ENCODE measurements at regions not wholly inside any gene's neighbourhood (a gene's known extent, or its start where the extent isn't known, plus 50 kb on each side); places are given as distances from the start of the nearest gene placed in this dataset.

GRCh38 chr3:182035324-182035723 is 323.6 kb downstream of the SOX2 start:
- Mint-ChIP-seq H3K36me3 (ENCODE audit: low read depth, unreplicated experiment) (no peaks in the 10 kb centered on the region), H3K27ac (ENCODE audit: unreplicated experiment) (no peak overlapping the region)
- H3K9ac ChIP-seq (ENCODE audit: low read length), result no peak overlapping the region

GRCh38 chr3:182036382-182036781 is 324.7 kb downstream of the SOX2 start:
- H3K27me3 ChIP-seq (ENCODE audit: insufficient read depth, low read length), result no peaks in the 10 kb centered on the region
- Mint-ChIP-seq H3K9me3 (ENCODE audit: unreplicated experiment) (no peaks in the 10 kb centered on the region), H3K4me3 (ENCODE audit: unreplicated experiment) (no peak overlapping the region), H3K4me1 (ENCODE audit: low read depth, unreplicated experiment) (no peaks in the 10 kb centered on the region), H3K36me3 (ENCODE audit: low read depth, unreplicated experiment) (no peaks in the 10 kb centered on the region), H3K27ac (ENCODE audit: unreplicated experiment) (no peak overlapping the region), H3K27me3 (ENCODE audit: low read depth, unreplicated experiment) (no peaks in the 10 kb centered on the region)
- no peaks in the 10 kb centered on the region for H4K20me1 ChIP-seq (ENCODE audit: insufficient read depth, low read length)
- H2AFZ ChIP-seq (ENCODE audit: low read depth, low read length), result no peak overlapping the region
- no peak overlapping the region for H3K4me2 ChIP-seq (ENCODE audit: low read length)
- H3K4me3 ChIP-seq (ENCODE audit: insufficient read depth, low read depth, low read length), result no peak overlapping the region
- H3K79me2 ChIP-seq (ENCODE audit: insufficient read depth, low read length), result no peaks in the 10 kb centered on the region
- DNase-seq (ENCODE audit: low read depth) (no peak), FAIRE-seq (no peak)
- no peaks in the 10 kb centered on the region for H3K4me1 ChIP-seq (ENCODE audit: insufficient read depth, low read length)
- TF ChIP-seq CTCF (IDR thresholded peaks at IDR 0.05; ENCODE audit: insufficient read depth, low read depth, low read length), result no peak
- no peak for TF ChIP-seq EZH2 (IDR thresholded peaks at IDR 0.05; ENCODE audit: insufficient read depth, low read length)
- no peak overlapping the region for H3K9ac ChIP-seq (ENCODE audit: low read length)
- H3K36me3 ChIP-seq (ENCODE audit: insufficient read depth, low read length), result no peaks in the 10 kb centered on the region
- no peak overlapping the region for H3K27ac ChIP-seq (ENCODE audit: low read depth, low read length)
- no peaks in the 10 kb centered on the region for H3K9me3 ChIP-seq (ENCODE audit: insufficient read depth, low read depth, low read length)

More at GRCh38 chr3:182035324-182035723, 323.6 kb downstream of the SOX2 start:
- DNase-seq (ENCODE audit: low read depth), result no peak
- no peaks in the 10 kb centered on the region for H3K4me1 Mint-ChIP-seq (ENCODE audit: low read depth, unreplicated experiment)
- no peaks in the 10 kb centered on the region for H3K27me3 Mint-ChIP-seq (ENCODE audit: low read depth, unreplicated experiment)
- TF ChIP-seq EZH2 (IDR thresholded peaks at IDR 0.05; ENCODE audit: insufficient read depth, low read length) (no peak), CTCF (IDR thresholded peaks at IDR 0.05; ENCODE audit: insufficient read depth, low read depth, low read length) (no peak)
- Histone ChIP-seq H3K4me2 (ENCODE audit: low read length) (no peak overlapping the region), H4K20me1 (ENCODE audit: insufficient read depth, low read length) (no peaks in the 10 kb centered on the region), H3K36me3 (ENCODE audit: insufficient read depth, low read length) (no peaks in the 10 kb centered on the region), H3K79me2 (ENCODE audit: insufficient read depth, low read length) (no peaks in the 10 kb centered on the region), H3K27me3 (ENCODE audit: insufficient read depth, low read length) (no peaks in the 10 kb centered on the region), H3K27ac (ENCODE audit: low read depth, low read length) (no peak overlapping the region), H3K4me3 (ENCODE audit: insufficient read depth, low read depth, low read length) (no peak overlapping the region), H3K9me3 (ENCODE audit: insufficient read depth, low read depth, low read length) (no peaks in the 10 kb centered on the region), H2AFZ (ENCODE audit: low read depth, low read length) (no peak overlapping the region), H3K4me1 (ENCODE audit: insufficient read depth, low read length) (no peaks in the 10 kb centered on the region)
- no peak for FAIRE-seq
- H3K4me3 Mint-ChIP-seq (ENCODE audit: unreplicated experiment), result no peak overlapping the region
- no peaks in the 10 kb centered on the region for H3K9me3 Mint-ChIP-seq (ENCODE audit: unreplicated experiment)

DNA sequence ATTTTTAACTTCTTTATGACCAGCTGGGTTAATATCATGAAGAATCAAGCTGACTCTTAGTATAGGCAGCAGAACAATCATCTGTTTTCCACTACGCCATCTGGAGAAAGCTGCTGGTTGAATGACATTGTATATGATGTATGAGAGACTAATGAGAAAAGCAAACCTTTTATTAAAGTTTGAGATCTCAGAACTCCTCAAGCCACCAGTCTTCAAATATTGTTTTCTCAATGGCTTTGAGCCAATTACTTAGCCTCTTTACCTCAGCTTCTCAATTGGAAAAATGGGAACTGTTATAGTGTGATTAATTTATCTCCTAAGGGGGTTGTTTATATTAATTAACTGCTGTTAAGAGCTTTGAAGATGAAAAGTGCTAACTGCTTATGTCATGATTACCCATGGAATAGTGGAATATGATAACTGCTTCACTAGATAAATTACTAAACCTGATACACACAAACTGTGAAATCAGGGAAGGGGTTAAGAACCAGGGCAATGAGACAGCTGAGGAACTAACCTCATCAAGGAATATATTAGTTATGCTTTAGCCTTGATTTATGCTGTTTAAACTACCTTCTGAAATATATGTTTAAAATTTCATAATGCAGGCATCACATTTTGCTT is 330.1 kb downstream of the SOX2 start:
- Mint-ChIP-seq H3K27ac (ENCODE audit: unreplicated experiment) (no peak overlapping the region), H3K4me1 (ENCODE audit: low read depth, unreplicated experiment) (no peaks in the 10 kb centered on the region), H3K9me3 (ENCODE audit: unreplicated experiment) (peaks cover 6% of the 10 kb centered on the region), H3K36me3 (ENCODE audit: low read depth, unreplicated experiment) (no peaks in the 10 kb centered on the region), H3K4me3 (ENCODE audit: unreplicated experiment) (no peak overlapping the region), H3K27me3 (ENCODE audit: low read depth, unreplicated experiment) (no peaks in the 10 kb centered on the region)
- Histone ChIP-seq H3K9ac (ENCODE audit: low read length) (no peak overlapping the region), H2AFZ (ENCODE audit: low read depth, low read length) (no peak overlapping the region), H3K4me1 (ENCODE audit: insufficient read depth, low read length) (no peaks in the 10 kb centered on the region), H4K20me1 (ENCODE audit: insufficient read depth, low read length) (no peaks in the 10 kb centered on the region), H3K4me3 (ENCODE audit: insufficient read depth, low read depth, low read length) (no peak overlapping the region), H3K79me2 (ENCODE audit: insufficient read depth, low read length) (no peaks in the 10 kb centered on the region), H3K27ac (ENCODE audit: low read depth, low read length) (no peak overlapping the region), H3K27me3 (ENCODE audit: insufficient read depth, low read length) (no peaks in the 10 kb centered on the region), H3K4me2 (ENCODE audit: low read length) (no peak overlapping the region), H3K36me3 (ENCODE audit: insufficient read depth, low read length) (no peaks in the 10 kb centered on the region), H3K9me3 (ENCODE audit: insufficient read depth, low read depth, low read length) (no peaks in the 10 kb centered on the region)
- FAIRE-seq (no peak), DNase-seq (ENCODE audit: low read depth) (no peak)
- TF ChIP-seq CTCF (IDR thresholded peaks at IDR 0.05; ENCODE audit: insufficient read depth, low read depth, low read length), result no peak
- TF ChIP-seq EZH2 (IDR thresholded peaks at IDR 0.05; ENCODE audit: insufficient read depth, low read length), result no peak

Data from astrocyte (in vitro differentiated cells and primary cell).